CD14-positive monocyte (primary cell): ENCODE measurements at regions not wholly inside any gene's neighbourhood (a gene's known extent, or its start where the extent isn't known, plus 50 kb on each side); places are given as distances from the start of the nearest gene placed in this dataset.

Experiments
- DNase-seq, 3 donors: peaks; one replicate each; pipeline ENCODE4 v3.0.0-alpha.2; 2011 to 2022
- H2AFZ ChIP-seq: 2 replicates; pipeline ENCODE4 v1.6.0; 2012; ENCODE audit warnings: mild to moderate bottlenecking, low read depth, low read length, inconsistent platforms; ENCODE audit not compliant: insufficient read depth, poor library complexity, severe bottlenecking
- H3K27ac ChIP-seq, 2 donors: 1 replicate in 1 of 2; 2 replicates in 1 of 2; pipeline ENCODE4 v1.5.1; 2012 to 2013; ENCODE audit warnings: low read length in 2 of 2, control low read depth in 1 of 2, inconsistent platforms in 1 of 2, low read depth in 1 of 2, mild to moderate bottlenecking in 1 of 2
- H3K27me3 ChIP-seq, 2 donors: one replicate each; pipeline versions ENCODE4 v1.6.0 to v1.6.1; 2011 to 2013; ENCODE audit warnings: low read length in 2 of 2; ENCODE audit not compliant: control insufficient read depth in 2 of 2, insufficient read depth in 2 of 2
- H3K36me3 ChIP-seq, 2 donors: replicated peaks in 1 of 2; 1 replicate in 1 of 2; 2 replicates in 1 of 2; pipeline versions ENCODE4 v1.5.1 to v1.6.1; 2012 to 2013; ENCODE audit warnings: low read length in 2 of 2, control low read depth in 1 of 2, inconsistent platforms in 1 of 2, mild to moderate bottlenecking in 1 of 2; ENCODE audit not compliant: insufficient read depth in 2 of 2, control insufficient read depth in 1 of 2
- H3K4me1 ChIP-seq, 2 donors: 1 replicate in 1 of 2; 2 replicates in 1 of 2; pipeline versions ENCODE4 v1.5.1 to v1.6.1; 2012 to 2013; ENCODE audit warnings: low read length in 2 of 2, control low read depth in 1 of 2, inconsistent platforms in 1 of 2, mild to moderate bottlenecking in 1 of 2, moderate library complexity in 1 of 2; ENCODE audit not compliant: insufficient read depth in 2 of 2, control insufficient read depth in 1 of 2
- H3K4me2 ChIP-seq: replicated peaks from 2 replicates; pipeline ENCODE3; 2012; ENCODE audit warnings: low read length, moderate library complexity, mild to moderate bottlenecking; ENCODE audit not compliant: poor library complexity, severe bottlenecking; ENCODE audit errors: extremely low read depth
- H3K4me3 ChIP-seq, 3 experiments: fragments of 200-600 bp in 1 of 3; sonication (generic) in 1 of 3; replicated peaks in 1 of 3; 1 replicate in 2 of 3; 2 replicates in 1 of 3; pipeline ENCODE4 v1.5.1; 2011 to 2013; ENCODE audit warnings: low read length in 3 of 3, mild to moderate bottlenecking in 3 of 3, control low read depth in 2 of 3, low read depth in 2 of 3, inconsistent platforms in 1 of 3, moderate library complexity in 1 of 3
- H3K79me2 ChIP-seq: 2 replicates; pipeline ENCODE4 v1.6.0; 2012; ENCODE audit warnings: mild to moderate bottlenecking, control low read depth, inconsistent platforms, low read length, moderate library complexity; ENCODE audit not compliant: insufficient read depth
- H3K9ac ChIP-seq: 2 replicates; pipeline ENCODE4 v1.6.0; 2017; ENCODE audit warnings: low read length, mild to moderate bottlenecking; ENCODE audit not compliant: insufficient read depth, poor library complexity, severe bottlenecking
- H3K9me3 ChIP-seq, 2 donors: replicated peaks in 1 of 2; 1 replicate in 1 of 2; 2 replicates in 1 of 2; pipeline versions ENCODE4 v1.5.1 to v1.6.1; 2012 to 2013; ENCODE audit warnings: low read length in 2 of 2, control low read depth in 1 of 2; ENCODE audit not compliant: control insufficient read depth in 1 of 2, insufficient read depth in 1 of 2
- H4K20me1 ChIP-seq: 2 replicates; pipeline ENCODE4 v1.6.0; 2012; ENCODE audit warnings: mild to moderate bottlenecking, low read length, control low read depth, moderate library complexity; ENCODE audit not compliant: insufficient read depth
- H3K27ac Mint-ChIP-seq, 7 donors: one replicate each; pipeline ENCODE4 v1.8.0; 2020; ENCODE audit warnings: mild to moderate bottlenecking in 7 of 7, mixed read lengths in 7 of 7, moderate library complexity in 6 of 7, inconsistent platforms in 2 of 7
- H3K27me3 Mint-ChIP-seq, 3 donors: one replicate each; pipeline ENCODE4 v1.8.0; 2021 to 2022; ENCODE audit warnings: low read depth in 3 of 3, mild to moderate bottlenecking in 3 of 3, mixed read lengths in 3 of 3, moderate library complexity in 3 of 3, inconsistent platforms in 1 of 3
- H3K36me3 Mint-ChIP-seq, 2 donors: one replicate each; pipeline ENCODE4 v1.8.0; 2020; ENCODE audit warnings: mixed read lengths in 2 of 2, inconsistent platforms in 1 of 2, mild to moderate bottlenecking in 1 of 2
- H3K4me1 Mint-ChIP-seq: one replicate; pipeline ENCODE4 v1.8.0; 2020; ENCODE audit warnings: mild to moderate bottlenecking, mixed read lengths
- H3K4me3 Mint-ChIP-seq, 2 donors: one replicate each; pipeline ENCODE4 v1.8.0; 2020; ENCODE audit warnings: mild to moderate bottlenecking in 2 of 2, mixed read lengths in 2 of 2, moderate library complexity in 1 of 2
- H3K9me3 Mint-ChIP-seq, 7 donors: one replicate each; pipeline ENCODE4 v1.8.0; 2020 to 2022; ENCODE audit warnings: mixed read lengths in 7 of 7, mild to moderate bottlenecking in 6 of 7, moderate library complexity in 6 of 7, inconsistent platforms in 2 of 7
- WGBS: methylation state at CpG from one replicate; pipeline ENCODE4 v1.1.5; 2013; ENCODE audit warnings: missing lambda C conversion rate; ENCODE audit not compliant: insufficient coverage; 5-methylcytosine and 5-hydroxymethylcytosine counted together
- intact Hi-C, 2 donors: fragments of 100-400 bp; cut with micrococcal nuclease; formaldehyde crosslinking; loops; one replicate each; pipeline versions ENCODE4 v1.15.0 to v1.15.1; 2023
- TF ChIP-seq, protein P1 (sequence below): fragments of 200-600 bp; IDR thresholded peaks from one replicate; pipeline ENCODE4 v1.8.0; 2022; ENCODE audit warnings: antibody characterized with exemption, mild to moderate bottlenecking

- Histone ChIP-seq H3K4me3 (no peak overlapping the region), H3K4me2 (no peak overlapping the region), H3K36me3 (no peaks in the 10 kb centered on the region), H3K79me2 (no peaks in the 10 kb centered on the region), H3K27ac (no peak overlapping the region), H3K27me3 (no peaks in the 10 kb centered on the region), H3K9ac (no peak overlapping the region), H3K4me1 (no peaks in the 10 kb centered on the region), H4K20me1 (no peaks in the 10 kb centered on the region), H3K9me3 (peaks cover 0 to 3% of the 10 kb centered on the region in 2 donors), H2AFZ (no peak overlapping the region)
- intact Hi-C loops: no loop called here
- no peaks in the 10 kb centered on the region for H3K4me1 Mint-ChIP-seq
- H3K36me3 Mint-ChIP-seq: no peaks in the 10 kb centered on the region
- H3K9me3 Mint-ChIP-seq: peaks cover 0 to 3% (median 0%) of the 10 kb centered on the region in 7 donors
- no peak for DNase-seq
- TF ChIP-seq, protein P1, sequence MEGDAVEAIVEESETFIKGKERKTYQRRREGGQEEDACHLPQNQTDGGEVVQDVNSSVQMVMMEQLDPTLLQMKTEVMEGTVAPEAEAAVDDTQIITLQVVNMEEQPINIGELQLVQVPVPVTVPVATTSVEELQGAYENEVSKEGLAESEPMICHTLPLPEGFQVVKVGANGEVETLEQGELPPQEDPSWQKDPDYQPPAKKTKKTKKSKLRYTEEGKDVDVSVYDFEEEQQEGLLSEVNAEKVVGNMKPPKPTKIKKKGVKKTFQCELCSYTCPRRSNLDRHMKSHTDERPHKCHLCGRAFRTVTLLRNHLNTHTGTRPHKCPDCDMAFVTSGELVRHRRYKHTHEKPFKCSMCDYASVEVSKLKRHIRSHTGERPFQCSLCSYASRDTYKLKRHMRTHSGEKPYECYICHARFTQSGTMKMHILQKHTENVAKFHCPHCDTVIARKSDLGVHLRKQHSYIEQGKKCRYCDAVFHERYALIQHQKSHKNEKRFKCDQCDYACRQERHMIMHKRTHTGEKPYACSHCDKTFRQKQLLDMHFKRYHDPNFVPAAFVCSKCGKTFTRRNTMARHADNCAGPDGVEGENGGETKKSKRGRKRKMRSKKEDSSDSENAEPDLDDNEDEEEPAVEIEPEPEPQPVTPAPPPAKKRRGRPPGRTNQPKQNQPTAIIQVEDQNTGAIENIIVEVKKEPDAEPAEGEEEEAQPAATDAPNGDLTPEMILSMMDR: no peak
- no peak overlapping the region for H3K27ac Mint-ChIP-seq
- no peak overlapping the region for H3K4me3 Mint-ChIP-seq
- H3K27me3 Mint-ChIP-seq: peaks cover 2 to 12% (median 3%) of the 10 kb centered on the region in 3 donors
- 84% methylated on average over 6 of the region's 9 CpGs for WGBS
These were observed 182.5 kb upstream of the RAB6C start for GRCh38 chr2:129796801-129797488.

DNA sequence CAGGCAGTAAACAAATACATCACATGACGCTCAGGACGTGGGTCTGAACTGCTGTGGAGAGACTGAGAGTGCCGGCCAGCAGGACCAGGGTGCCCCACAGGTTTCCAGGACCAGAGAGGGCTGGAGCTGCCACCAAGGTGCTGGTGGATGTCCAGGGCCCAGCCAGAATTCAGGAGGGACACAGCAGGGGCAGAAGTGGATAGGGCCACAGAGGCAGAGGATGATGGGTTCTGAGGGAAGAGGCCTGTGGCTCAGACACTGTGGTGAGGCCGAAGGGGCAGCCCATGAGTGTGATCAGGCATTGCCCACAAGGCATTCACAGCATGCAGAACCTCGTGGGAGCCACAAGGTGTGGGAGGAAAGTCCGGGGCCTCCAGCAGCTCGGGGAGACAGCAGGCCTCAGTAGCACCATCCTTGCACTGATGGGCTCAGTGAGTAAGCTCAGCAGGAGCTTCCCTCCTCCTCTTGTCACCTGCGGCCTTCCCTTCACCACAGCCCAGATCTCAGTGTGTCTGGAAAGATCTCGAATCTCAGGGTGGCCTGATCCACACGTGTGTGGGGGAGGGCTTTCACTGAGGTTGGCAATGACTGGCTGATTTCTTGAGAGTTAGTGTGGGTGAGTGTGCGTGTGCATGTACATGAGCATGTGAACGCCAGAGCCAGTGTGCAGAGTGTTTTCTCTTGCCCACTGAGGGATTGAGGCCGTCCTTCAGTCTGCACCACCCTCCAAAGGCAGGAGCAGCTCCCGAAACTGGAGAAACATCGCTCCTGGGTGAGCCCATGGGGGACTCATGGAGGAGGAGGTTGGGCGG, 181.8 kb upstream of the RAB6C start:
- Mint-ChIP-seq H3K27ac (no peak overlapping the region), H3K4me1 (no peaks in the 10 kb centered on the region), H3K27me3 (peaks cover 3 to 14% (median 4%) of the 10 kb centered on the region in 3 donors), H3K4me3 (no peak overlapping the region), H3K36me3 (no peaks in the 10 kb centered on the region), H3K9me3 (no peaks in the 10 kb centered on the region)
- TF ChIP-seq, protein P1: no peak
- H3K4me2 ChIP-seq: no peak overlapping the region
- no peaks in the 10 kb centered on the region for H3K27me3 ChIP-seq
- H3K9ac ChIP-seq: no peak overlapping the region
- H3K79me2 ChIP-seq: no peaks in the 10 kb centered on the region
- H3K4me3 ChIP-seq: no peak overlapping the region
- WGBS: 94% methylated on average over 6 of the region's 16 CpGs
- intact Hi-C loops: no loop called here
- H4K20me1 ChIP-seq: no peaks in the 10 kb centered on the region
- H2AFZ ChIP-seq: no peak overlapping the region
- DNase-seq: no peak
- no peak overlapping the region for H3K27ac ChIP-seq
- H3K4me1 ChIP-seq: no peaks in the 10 kb centered on the region
- H3K36me3 ChIP-seq: no peaks in the 10 kb centered on the region
- no peaks in the 10 kb centered on the region for H3K9me3 ChIP-seq
